Neural cell (in vitro differentiated cells): ENCODE measurements at regions not wholly inside any gene's neighbourhood (a gene's known extent, or its start where the extent isn't known, plus 50 kb on each side); places are given as distances from the start of the nearest gene placed in this dataset.

ENCODE experiments used
- H2AFZ ChIP-seq: fragments of 200-600, 300-800 bp; sonication (generic), shearing (Covaris generic); 2 replicates; pipeline ENCODE4 v1.6.0; 2014; ENCODE audit warnings: low read depth, mild to moderate bottlenecking, antibody characterized with exemption, low read length, moderate library complexity
- H3F3A ChIP-seq: fragments of 200-600 bp; shearing (Covaris generic); 2 replicates; pipeline ENCODE4 v1.6.1; 2016; ENCODE audit warnings: mild to moderate bottlenecking, moderate library complexity, mixed read lengths, antibody characterized with exemption, low read length; ENCODE audit not compliant: insufficient read depth, poor library complexity, severe bottlenecking
- H3K27ac ChIP-seq: fragments of 200-600, 300-800 bp; sonication (generic), shearing (Covaris generic); 2 replicates; pipeline ENCODE4 v1.5.1; 2014; ENCODE audit warnings: mild to moderate bottlenecking, low read length, moderate library complexity
- H3K27me3 ChIP-seq: fragments of 300-800, 200-600 bp; sonication (generic), shearing (Covaris generic); 2 replicates; pipeline ENCODE4 v1.6.0; 2014; ENCODE audit warnings: mild to moderate bottlenecking, low read depth, low read length, moderate library complexity; ENCODE audit not compliant: insufficient read depth
- H3K36me3 ChIP-seq: fragments of 300-800, 200-600 bp; sonication (generic), shearing (Covaris generic); 2 replicates; pipeline ENCODE4 v1.5.1; 2014; ENCODE audit warnings: mild to moderate bottlenecking, antibody characterized with exemption, low read length, moderate library complexity; ENCODE audit not compliant: insufficient read depth
- H3K4me2 ChIP-seq: fragments of 300-800, 200-600 bp; sonication (generic), shearing (Covaris generic); 2 replicates; pipeline ENCODE4 v1.6.0; 2014; ENCODE audit warnings: mild to moderate bottlenecking, low read length
- H3K4me3 ChIP-seq: fragments of 300-800, 200-600 bp; sonication (generic), shearing (Covaris generic); 2 replicates; pipeline ENCODE4 v1.5.1; 2014; ENCODE audit warnings: mild to moderate bottlenecking, low read length, moderate library complexity
- H3K79me2 ChIP-seq: fragments of 200-600 bp; shearing (Covaris generic); replicated peaks from 2 replicates; pipeline ENCODE4 v1.6.0; 2014; ENCODE audit warnings: mild to moderate bottlenecking, low read length, moderate library complexity; ENCODE audit not compliant: insufficient read depth
- H3K9ac ChIP-seq: fragments of 300-800, 200-600 bp; sonication (generic), shearing (Covaris generic); 2 replicates; pipeline ENCODE4 v1.6.1; 2016; ENCODE audit warnings: mild to moderate bottlenecking, low read length, mixed read lengths
- H3K9me2 ChIP-seq: fragments of 200-600 bp; shearing (Covaris generic); 2 replicates; pipeline ENCODE4 v1.6.1; 2016; ENCODE audit warnings: mild to moderate bottlenecking, low read length, mixed read lengths; ENCODE audit not compliant: insufficient read depth
- H3K9me3 ChIP-seq: fragments of 200-600, 300-800 bp; sonication (generic), shearing (Covaris generic); 2 replicates; pipeline ENCODE4 v1.6.1; 2016; ENCODE audit warnings: mild to moderate bottlenecking, mixed run types, low read length, moderate library complexity, mixed read lengths
- H4K20me1 ChIP-seq: fragments of 200-600 bp; shearing (Covaris generic); 2 replicates; pipeline ENCODE4 v1.6.1; 2016; ENCODE audit warnings: mild to moderate bottlenecking, mixed run types; ENCODE audit not compliant: insufficient read depth
- EP300 ChIP-seq: fragments of 450-650 bp; conservative IDR thresholded peaks from 2 replicates; pipeline ENCODE4 v1.6.1; 2014; ENCODE audit warnings: antibody characterized with exemption, mild to moderate bottlenecking, moderate library complexity; ENCODE audit not compliant: poor library complexity, severe bottlenecking
- EZH2 ChIP-seq: fragments of 200-600, 300-800 bp; shearing (Covaris generic), sonication (generic); IDR thresholded peaks from 2 replicates; pipeline ENCODE4 v1.6.1; 2014; ENCODE audit warnings: antibody characterized with exemption, low read length, borderline replicate concordance, mild to moderate bottlenecking; ENCODE audit not compliant: insufficient read depth, poor library complexity, severe bottlenecking
- MXI1 ChIP-seq: fragments of 450-650 bp; conservative IDR thresholded peaks from 2 replicates; pipeline ENCODE4 v1.6.1; 2014; ENCODE audit warnings: antibody characterized with exemption, mild to moderate bottlenecking; ENCODE audit not compliant: poor library complexity, severe bottlenecking
- POLR2AphosphoS5 ChIP-seq: IDR thresholded peaks from 2 replicates; pipeline ENCODE4 v1.6.1; 2012
- RAD21 ChIP-seq: fragments of 450-650 bp; conservative IDR thresholded peaks from 2 replicates; pipeline ENCODE4 v1.6.1; 2014; ENCODE audit warnings: antibody characterized with exemption, mild to moderate bottlenecking, moderate library complexity
- REST ChIP-seq: IDR thresholded peaks from 2 replicates; pipeline ENCODE4 v1.6.1; 2012; ENCODE audit warnings: borderline replicate concordance
- SMC3 ChIP-seq: fragments of 450-650 bp; conservative IDR thresholded peaks from 2 replicates; pipeline ENCODE4 v1.6.1; 2014; ENCODE audit warnings: antibody characterized with exemption, mild to moderate bottlenecking, moderate library complexity; ENCODE audit not compliant: poor library complexity
- TAF1 ChIP-seq: IDR thresholded peaks from 2 replicates; pipeline ENCODE4 v1.6.1; 2012; ENCODE audit warnings: low read depth
- TF ChIP-seq, protein P1 (sequence below): fragments of 450-650 bp; IDR thresholded peaks from 2 replicates; pipeline ENCODE4 v1.5.1; 2014; ENCODE audit warnings: antibody characterized with exemption, mild to moderate bottlenecking, moderate library complexity; ENCODE audit not compliant: poor library complexity, severe bottlenecking

- H3K79me2 ChIP-seq, result no peaks in the 10 kb centered on the region
- H3K4me3 ChIP-seq, result no peak overlapping the region
- no peak overlapping the region for H3K4me2 ChIP-seq
- no peak overlapping the region for H3K27ac ChIP-seq
- H3F3A ChIP-seq, result no peaks in the 10 kb centered on the region
- no peaks in the 10 kb centered on the region for H3K36me3 ChIP-seq
- H3K9me3 ChIP-seq, result no peaks in the 10 kb centered on the region
- H3K9ac ChIP-seq, result no peak overlapping the region
- H2AFZ ChIP-seq, result no peak overlapping the region
- no peaks in the 10 kb centered on the region for H4K20me1 ChIP-seq
- TF ChIP-seq RAD21 (no peak), MXI1 (no peak), POLR2AphosphoS5 (no peak)
- no peaks in the 10 kb centered on the region for H3K27me3 ChIP-seq
- no peaks in the 10 kb centered on the region for H3K9me2 ChIP-seq
These were observed 984.6 kb upstream of the NR2F2 start for GRCh38 chr15:95345867-95346266.

- no peaks in the 10 kb centered on the region for H4K20me1 ChIP-seq
- no peak overlapping the region for H3K4me2 ChIP-seq
- H3K9ac ChIP-seq, result no peak overlapping the region
- TF ChIP-seq REST (no peak), RAD21 (no peak), EP300 (no peak), TAF1 (no peak)
- TF ChIP-seq, protein P1, sequence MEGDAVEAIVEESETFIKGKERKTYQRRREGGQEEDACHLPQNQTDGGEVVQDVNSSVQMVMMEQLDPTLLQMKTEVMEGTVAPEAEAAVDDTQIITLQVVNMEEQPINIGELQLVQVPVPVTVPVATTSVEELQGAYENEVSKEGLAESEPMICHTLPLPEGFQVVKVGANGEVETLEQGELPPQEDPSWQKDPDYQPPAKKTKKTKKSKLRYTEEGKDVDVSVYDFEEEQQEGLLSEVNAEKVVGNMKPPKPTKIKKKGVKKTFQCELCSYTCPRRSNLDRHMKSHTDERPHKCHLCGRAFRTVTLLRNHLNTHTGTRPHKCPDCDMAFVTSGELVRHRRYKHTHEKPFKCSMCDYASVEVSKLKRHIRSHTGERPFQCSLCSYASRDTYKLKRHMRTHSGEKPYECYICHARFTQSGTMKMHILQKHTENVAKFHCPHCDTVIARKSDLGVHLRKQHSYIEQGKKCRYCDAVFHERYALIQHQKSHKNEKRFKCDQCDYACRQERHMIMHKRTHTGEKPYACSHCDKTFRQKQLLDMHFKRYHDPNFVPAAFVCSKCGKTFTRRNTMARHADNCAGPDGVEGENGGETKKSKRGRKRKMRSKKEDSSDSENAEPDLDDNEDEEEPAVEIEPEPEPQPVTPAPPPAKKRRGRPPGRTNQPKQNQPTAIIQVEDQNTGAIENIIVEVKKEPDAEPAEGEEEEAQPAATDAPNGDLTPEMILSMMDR, result no peak
- no peaks in the 10 kb centered on the region for H3K9me3 ChIP-seq
- no peaks in the 10 kb centered on the region for H3K9me2 ChIP-seq
- no peak overlapping the region for H3K4me3 ChIP-seq
- no peaks in the 10 kb centered on the region for H3K27me3 ChIP-seq
- no peaks in the 10 kb centered on the region for H3K79me2 ChIP-seq
- H3K27ac ChIP-seq, result no peak overlapping the region
- H3F3A ChIP-seq, result no peaks in the 10 kb centered on the region
- no peaks in the 10 kb centered on the region for H3K36me3 ChIP-seq
- no peak overlapping the region for H2AFZ ChIP-seq
These were observed 983.6 kb upstream of the NR2F2 start for GRCh38 chr15:95346721-95347475.

DNA sequence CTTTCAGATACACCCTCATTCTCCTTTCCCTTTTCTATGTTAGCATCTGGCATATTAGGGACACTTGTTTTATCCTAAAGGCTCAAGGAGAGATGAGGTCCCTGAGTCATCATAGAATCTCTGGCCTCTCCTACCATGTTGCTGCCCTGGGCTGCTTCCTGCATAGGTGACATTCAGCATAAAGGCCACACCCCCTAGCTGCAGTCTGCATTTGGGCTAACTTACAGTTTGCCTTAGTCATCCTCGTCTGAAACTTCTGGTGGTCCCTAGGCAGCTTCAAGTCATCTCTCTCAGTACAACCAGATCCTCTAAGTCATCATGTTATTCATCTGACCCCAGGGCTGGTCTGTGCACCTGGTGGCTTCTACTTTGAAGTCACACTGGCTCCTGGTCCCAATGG, 982.7 kb upstream of the NR2F2 start:
- Histone ChIP-seq H2AFZ (no peak overlapping the region), H3F3A (no peaks in the 10 kb centered on the region), H3K27me3 (no peaks in the 10 kb centered on the region), H4K20me1 (no peaks in the 10 kb centered on the region), H3K36me3 (no peaks in the 10 kb centered on the region), H3K9ac (no peak overlapping the region), H3K9me3 (no peaks in the 10 kb centered on the region), H3K27ac (no peak overlapping the region), H3K79me2 (no peaks in the 10 kb centered on the region), H3K9me2 (no peaks in the 10 kb centered on the region), H3K4me3 (no peak overlapping the region), H3K4me2 (no peak overlapping the region)
- TF ChIP-seq SMC3 (no peak), RAD21 (no peak), POLR2AphosphoS5 (no peak), TAF1 (no peak), MXI1 (no peak), EZH2 (no peak), EP300 (no peak), REST (no peak)
- TF ChIP-seq, protein P1, result no peak
